Suprapubic skin (tissue), 4 donors: ENCODE measurements at regions not wholly inside any gene's neighbourhood (a gene's known extent, or its start where the extent isn't known, plus 50 kb on each side); places are given as distances from the start of the nearest gene placed in this dataset.

ENCODE experiments used
- EP300 ChIP-seq: sonication (generic); formaldehyde crosslinking; IDR thresholded peaks from one replicate; pipeline ENCODE4 v1.6.1; 2017; ENCODE audit warnings: antibody characterized with exemption
- POLR2AphosphoS5 ChIP-seq, 3 donors: sonication (generic); formaldehyde crosslinking; IDR thresholded peaks; one replicate each; pipeline ENCODE4 v1.6.1; 2017; ENCODE audit warnings: antibody characterized with exemption in 3 of 3
- TF ChIP-seq, protein P1 (sequence below), 2 donors: fragments of 200-600 bp in 1 of 2; fragments of 450-650 bp in 1 of 2; sonication (generic) in 1 of 2; IDR thresholded peaks; one replicate each; pipeline ENCODE4 v1.5.1; 2016 to 2019; ENCODE audit warnings: antibody characterized with exemption in 2 of 2, mild to moderate bottlenecking in 1 of 2, moderate library complexity in 1 of 2

- TF ChIP-seq, protein P1, sequence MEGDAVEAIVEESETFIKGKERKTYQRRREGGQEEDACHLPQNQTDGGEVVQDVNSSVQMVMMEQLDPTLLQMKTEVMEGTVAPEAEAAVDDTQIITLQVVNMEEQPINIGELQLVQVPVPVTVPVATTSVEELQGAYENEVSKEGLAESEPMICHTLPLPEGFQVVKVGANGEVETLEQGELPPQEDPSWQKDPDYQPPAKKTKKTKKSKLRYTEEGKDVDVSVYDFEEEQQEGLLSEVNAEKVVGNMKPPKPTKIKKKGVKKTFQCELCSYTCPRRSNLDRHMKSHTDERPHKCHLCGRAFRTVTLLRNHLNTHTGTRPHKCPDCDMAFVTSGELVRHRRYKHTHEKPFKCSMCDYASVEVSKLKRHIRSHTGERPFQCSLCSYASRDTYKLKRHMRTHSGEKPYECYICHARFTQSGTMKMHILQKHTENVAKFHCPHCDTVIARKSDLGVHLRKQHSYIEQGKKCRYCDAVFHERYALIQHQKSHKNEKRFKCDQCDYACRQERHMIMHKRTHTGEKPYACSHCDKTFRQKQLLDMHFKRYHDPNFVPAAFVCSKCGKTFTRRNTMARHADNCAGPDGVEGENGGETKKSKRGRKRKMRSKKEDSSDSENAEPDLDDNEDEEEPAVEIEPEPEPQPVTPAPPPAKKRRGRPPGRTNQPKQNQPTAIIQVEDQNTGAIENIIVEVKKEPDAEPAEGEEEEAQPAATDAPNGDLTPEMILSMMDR (IDR thresholded peaks at IDR 0.05) = no peak
- TF ChIP-seq EP300 (no peak), POLR2AphosphoS5 (IDR thresholded peaks at IDR 0.05) (no peak)
These were observed 474.8 kb upstream of the SLIT2 start for GRCh38 chr4:19776929-19777328.
